ENCODE measurements at regions not wholly inside any gene's neighbourhood (a gene's known extent, or its start where the extent isn't known, plus 50 kb on each side); places are given as distances from the start of the nearest gene placed in this dataset.

GRCh38 chr10:29877793-29878491 is 181.4 kb downstream of the JCAD start:
- FAIRE-seq: no peak
- DNase-seq (ENCODE audit: insufficient read length, low spot score): no peak
- TF ChIP-seq POLR2A (IDR thresholded peaks at IDR 0.05; ENCODE audit: low read depth, low read length) (no peak), SPI1 (IDR thresholded peaks at IDR 0.05; ENCODE audit: low read depth, low read length) (no peak), POU2F2 (IDR thresholded peaks at IDR 0.05; ENCODE audit: low read depth, low read length) (no peak), PAX5 (IDR thresholded peaks at IDR 0.05; ENCODE audit: insufficient read depth, low read length, severe bottlenecking) (no peak), POLR2AphosphoS5 (IDR thresholded peaks at IDR 0.05; ENCODE audit: low read depth, low read length) (no peak), TAF1 (IDR thresholded peaks at IDR 0.05; ENCODE audit: low read depth, low read length) (no peak)

GRCh38 chr10:29876008-29876555 is 183.3 kb downstream of the JCAD start:
- no peak for FAIRE-seq
- no peak for TF ChIP-seq POLR2AphosphoS5 (IDR thresholded peaks at IDR 0.05; ENCODE audit: low read depth, low read length)
- no peak for TF ChIP-seq POLR2A (IDR thresholded peaks at IDR 0.05; ENCODE audit: low read depth, low read length)
- no peak for TF ChIP-seq POU2F2 (IDR thresholded peaks at IDR 0.05; ENCODE audit: low read depth, low read length)
- no peak for TF ChIP-seq TAF1 (IDR thresholded peaks at IDR 0.05; ENCODE audit: low read depth, low read length)
- no peak for TF ChIP-seq SPI1 (IDR thresholded peaks at IDR 0.05; ENCODE audit: low read depth, low read length)
- no peak for TF ChIP-seq PAX5 (IDR thresholded peaks at IDR 0.05; ENCODE audit: insufficient read depth, low read length, severe bottlenecking)
- no peak for DNase-seq (ENCODE audit: insufficient read length, low spot score)

- TF ChIP-seq POLR2AphosphoS5 (IDR thresholded peaks at IDR 0.05; ENCODE audit: low read depth, low read length) (no peak), PAX5 (IDR thresholded peaks at IDR 0.05; ENCODE audit: insufficient read depth, low read length, severe bottlenecking) (no peak), TAF1 (IDR thresholded peaks at IDR 0.05; ENCODE audit: low read depth, low read length) (no peak), POLR2A (IDR thresholded peaks at IDR 0.05; ENCODE audit: low read depth, low read length) (no peak), SPI1 (IDR thresholded peaks at IDR 0.05; ENCODE audit: low read depth, low read length) (no peak), POU2F2 (IDR thresholded peaks at IDR 0.05; ENCODE audit: low read depth, low read length) (no peak)
- DNase-seq (ENCODE audit: insufficient read length, low spot score) (no peak), FAIRE-seq (no peak)
These were observed 184.6 kb downstream of the JCAD start for GRCh38 chr10:29874606-29875269.

DNA sequence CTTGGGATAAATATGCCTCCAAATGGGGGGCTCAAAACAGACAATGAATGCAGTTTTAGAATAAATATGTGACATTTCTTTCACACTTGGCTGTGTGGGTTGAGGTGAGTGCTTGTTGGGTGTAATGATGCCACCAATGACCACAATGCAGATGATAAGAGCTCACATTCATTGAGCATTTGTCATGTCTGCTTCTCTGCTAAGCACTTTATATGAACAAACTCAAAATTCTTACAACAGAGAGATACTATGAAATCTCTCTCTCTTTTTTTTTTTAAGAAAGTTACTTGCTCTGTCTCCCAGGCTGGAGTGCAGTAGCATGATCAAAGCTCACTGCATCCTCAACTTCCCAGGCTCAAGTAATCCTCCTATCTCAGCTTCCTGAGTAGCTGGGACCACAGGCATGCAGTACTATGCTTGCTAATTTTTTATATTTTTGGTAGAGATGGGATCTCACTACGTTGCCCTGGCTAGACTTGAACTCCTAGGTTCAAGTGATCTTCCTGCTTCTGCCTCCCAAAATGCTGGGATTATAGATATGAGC is 185.4 kb downstream of the JCAD start:
- DNase-seq (ENCODE audit: insufficient read length, low spot score): no peak
- TF ChIP-seq TAF1 (IDR thresholded peaks at IDR 0.05; ENCODE audit: low read depth, low read length): no peak
- no peak for TF ChIP-seq POU2F2 (IDR thresholded peaks at IDR 0.05; ENCODE audit: low read depth, low read length)
- TF ChIP-seq POLR2AphosphoS5 (IDR thresholded peaks at IDR 0.05; ENCODE audit: low read depth, low read length): no peak
- no peak for TF ChIP-seq PAX5 (IDR thresholded peaks at IDR 0.05; ENCODE audit: insufficient read depth, low read length, severe bottlenecking)
- no peak for TF ChIP-seq POLR2A (IDR thresholded peaks at IDR 0.05; ENCODE audit: low read depth, low read length)
- no peak for TF ChIP-seq SPI1 (IDR thresholded peaks at IDR 0.05; ENCODE audit: low read depth, low read length)
- FAIRE-seq: no peak

DNA sequence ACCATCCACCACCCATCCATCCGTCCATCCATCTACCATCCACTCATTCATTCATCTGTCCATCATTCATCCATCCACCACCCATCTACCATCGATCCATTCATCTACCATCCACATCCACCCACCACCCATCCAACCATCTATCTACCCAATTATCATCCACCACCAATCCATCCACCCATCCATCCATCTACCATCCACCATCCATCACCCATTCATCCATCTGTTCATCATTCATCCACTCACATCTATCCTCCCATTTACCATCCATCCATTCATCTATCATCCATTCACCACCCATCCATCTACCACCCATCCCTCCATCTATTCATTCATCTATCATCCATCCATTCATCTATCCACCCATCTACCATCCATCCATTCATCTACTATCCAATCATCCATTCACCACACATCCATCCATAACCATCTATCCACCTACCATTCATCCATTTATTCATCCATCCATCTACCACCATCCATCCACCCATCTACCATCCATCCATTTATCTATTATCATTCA is 188.8 kb downstream of the JCAD start:
- FAIRE-seq (no peak), DNase-seq (ENCODE audit: insufficient read length, low spot score) (no peak)
- no peak for TF ChIP-seq TAF1 (IDR thresholded peaks at IDR 0.05; ENCODE audit: low read depth, low read length)
- no peak for TF ChIP-seq POLR2A (IDR thresholded peaks at IDR 0.05; ENCODE audit: low read depth, low read length)
- no peak for TF ChIP-seq POLR2AphosphoS5 (IDR thresholded peaks at IDR 0.05; ENCODE audit: low read depth, low read length)
- TF ChIP-seq PAX5 (IDR thresholded peaks at IDR 0.05; ENCODE audit: insufficient read depth, low read length, severe bottlenecking): no peak
- TF ChIP-seq SPI1 (IDR thresholded peaks at IDR 0.05; ENCODE audit: low read depth, low read length): no peak
- no peak for TF ChIP-seq POU2F2 (IDR thresholded peaks at IDR 0.05; ENCODE audit: low read depth, low read length)

DNA sequence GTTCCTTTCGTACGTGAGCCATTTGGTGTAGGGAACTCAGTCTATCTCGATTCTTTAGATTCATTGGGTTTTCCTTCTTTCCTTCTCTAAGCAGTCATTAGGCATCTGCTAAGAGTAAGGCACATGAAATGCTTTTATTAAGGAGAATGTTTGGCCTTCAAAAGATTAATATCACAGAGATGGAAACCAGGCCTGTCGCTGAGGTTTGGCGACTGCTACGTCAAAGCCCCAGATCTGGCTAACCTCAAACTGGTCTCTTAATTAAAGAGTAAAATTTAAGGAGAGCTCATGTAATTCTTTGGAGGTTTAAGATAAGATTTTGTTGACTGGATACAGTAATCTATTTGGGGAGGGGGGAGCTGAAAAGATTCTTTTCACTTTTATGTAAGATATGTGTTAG is 189.8 kb downstream of the JCAD start:
- FAIRE-seq: no peak
- no peak for TF ChIP-seq POLR2A (IDR thresholded peaks at IDR 0.05; ENCODE audit: low read depth, low read length)
- TF ChIP-seq PAX5 (IDR thresholded peaks at IDR 0.05; ENCODE audit: insufficient read depth, low read length, severe bottlenecking): no peak
- TF ChIP-seq POLR2AphosphoS5 (IDR thresholded peaks at IDR 0.05; ENCODE audit: low read depth, low read length): no peak
- no peak for TF ChIP-seq SPI1 (IDR thresholded peaks at IDR 0.05; ENCODE audit: low read depth, low read length)
- no peak for TF ChIP-seq TAF1 (IDR thresholded peaks at IDR 0.05; ENCODE audit: low read depth, low read length)
- no peak for TF ChIP-seq POU2F2 (IDR thresholded peaks at IDR 0.05; ENCODE audit: low read depth, low read length)
- DNase-seq (ENCODE audit: insufficient read length, low spot score): no peak

DNA sequence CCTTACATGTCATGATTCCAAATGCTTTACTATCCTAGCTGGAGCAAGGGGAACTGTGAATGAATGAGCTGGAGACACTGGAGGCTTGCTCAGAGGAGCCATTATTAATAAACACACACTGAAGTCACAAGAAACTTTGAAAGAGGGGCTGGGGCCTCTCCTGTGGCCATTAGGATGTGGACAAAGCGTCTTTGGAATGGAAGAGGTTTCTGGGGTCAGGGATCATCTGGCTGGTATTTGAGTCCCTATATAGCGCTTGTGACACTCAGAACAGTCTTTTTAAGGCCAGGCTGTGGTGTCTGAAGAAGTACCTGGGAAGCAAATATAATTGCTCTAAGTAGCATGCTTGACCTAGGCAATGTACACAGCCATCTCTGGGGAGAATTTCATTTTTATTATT is 193.0 kb downstream of the JCAD start:
- TF ChIP-seq POLR2AphosphoS5 (IDR thresholded peaks at IDR 0.05; ENCODE audit: low read depth, low read length) (no peak), PAX5 (IDR thresholded peaks at IDR 0.05; ENCODE audit: insufficient read depth, low read length, severe bottlenecking) (no peak), POU2F2 (IDR thresholded peaks at IDR 0.05; ENCODE audit: low read depth, low read length) (no peak), SPI1 (IDR thresholded peaks at IDR 0.05; ENCODE audit: low read depth, low read length) (no peak), TAF1 (IDR thresholded peaks at IDR 0.05; ENCODE audit: low read depth, low read length) (no peak), POLR2A (IDR thresholded peaks at IDR 0.05; ENCODE audit: low read depth, low read length) (no peak)
- DNase-seq (ENCODE audit: insufficient read length, low spot score): no peak
- no peak for FAIRE-seq

GRCh38 chr10:29865700-29866355 is 193.6 kb downstream of the JCAD start:
- DNase-seq (ENCODE audit: insufficient read length, low spot score): no peak
- FAIRE-seq: no peak
- TF ChIP-seq PAX5 (IDR thresholded peaks at IDR 0.05; ENCODE audit: insufficient read depth, low read length, severe bottlenecking) (no peak), POU2F2 (IDR thresholded peaks at IDR 0.05; ENCODE audit: low read depth, low read length) (no peak), POLR2AphosphoS5 (IDR thresholded peaks at IDR 0.05; ENCODE audit: low read depth, low read length) (no peak), SPI1 (IDR thresholded peaks at IDR 0.05; ENCODE audit: low read depth, low read length) (no peak)

Measured in GM12891 (cell line).